Loucy (cell line): ENCODE measurements at regions not wholly inside any gene's neighbourhood (a gene's known extent, or its start where the extent isn't known, plus 50 kb on each side); places are given as distances from the start of the nearest gene placed in this dataset.
"Not testable (repeated sequence)": the region's sequence is repeated elsewhere in the genome, so short reads cannot be mapped to it uniquely, and the experiment has no call there.

Experiments
- H2AFZ ChIP-seq: fragments of 200-600 bp; sonication (generic); 2 replicates; pipeline ENCODE4 v1.6.0; 2016; ENCODE audit warnings: antibody characterized with exemption, mild to moderate bottlenecking, low read length, moderate library complexity
- H3F3A ChIP-seq: fragments of 200-600 bp; 2 replicates; pipeline ENCODE4 v1.6.0; 2016; ENCODE audit warnings: antibody characterized with exemption, low read depth, mild to moderate bottlenecking
- H3K27me3 ChIP-seq: fragments of 200-600 bp; sonication (generic); 2 replicates; pipeline ENCODE4 v1.6.1; 2014; ENCODE audit warnings: low read length, mild to moderate bottlenecking; ENCODE audit not compliant: insufficient read depth, poor library complexity, severe bottlenecking
- H3K36me3 ChIP-seq: fragments of 200-600 bp; sonication (generic); 2 replicates; pipeline ENCODE4 v1.6.1; 2016; ENCODE audit warnings: low read length; ENCODE audit not compliant: insufficient read depth
- H3K4me1 ChIP-seq: fragments of 200-600 bp; sonication (generic); 2 replicates; pipeline ENCODE4 v1.5.1; 2014; ENCODE audit warnings: low read length, mild to moderate bottlenecking; ENCODE audit not compliant: insufficient read depth, poor library complexity, severe bottlenecking
- H3K4me2 ChIP-seq: fragments of 200-600 bp; sonication (generic); 2 replicates; pipeline ENCODE4 v1.6.0; 2014; ENCODE audit warnings: antibody characterized with exemption, low read length, low read depth, mild to moderate bottlenecking; ENCODE audit not compliant: poor library complexity, severe bottlenecking
- H3K4me3 ChIP-seq: fragments of 200-600 bp; sonication (generic); 2 replicates; pipeline ENCODE4 v1.5.1; 2014; ENCODE audit warnings: low read length, mild to moderate bottlenecking, mixed read lengths; ENCODE audit not compliant: poor library complexity, severe bottlenecking
- H3K79me2 ChIP-seq: fragments of 200-600 bp; sonication (generic); 2 replicates; pipeline ENCODE4 v1.6.1; 2014; ENCODE audit warnings: low read length; ENCODE audit not compliant: insufficient read depth
- H3K9ac ChIP-seq: fragments of 200-600 bp; sonication (generic); 2 replicates; pipeline ENCODE4 v1.6.0; 2014; ENCODE audit warnings: mild to moderate bottlenecking, low read depth, low read length, moderate library complexity; ENCODE audit not compliant: poor library complexity, severe bottlenecking
- H3K9me2 ChIP-seq: fragments of 200-600 bp; sonication (generic); replicated peaks from 2 replicates; pipeline ENCODE4 v1.6.1; 2016; ENCODE audit warnings: low read depth, low read length, mixed read lengths
- H3K9me3 ChIP-seq: fragments of 200-600 bp; sonication (generic); 2 replicates; pipeline ENCODE4 v1.6.1; 2014; ENCODE audit warnings: mild to moderate bottlenecking, antibody characterized with exemption, low read length, low read depth; ENCODE audit not compliant: insufficient read depth
- H4K20me1 ChIP-seq: fragments of 200-600 bp; sonication (generic); 2 replicates; pipeline ENCODE4 v1.6.0; 2014; ENCODE audit warnings: antibody characterized with exemption, low read length, mild to moderate bottlenecking; ENCODE audit not compliant: insufficient read depth, poor library complexity, severe bottlenecking
- CTCF ChIP-seq: fragments of 200-600 bp; sonication (generic); conservative IDR thresholded peaks from 2 replicates; pipeline ENCODE4 v1.5.1; 2014; ENCODE audit warnings: mild to moderate bottlenecking, antibody characterized with exemption, low read length
- EZH2phosphoT487 ChIP-seq: fragments of 200-600 bp; IDR thresholded peaks from 2 replicates; pipeline ENCODE4 v1.6.1; 2018; ENCODE audit warnings: antibody characterized with exemption, mild to moderate bottlenecking, moderate library complexity, borderline replicate concordance

GRCh38 chr10:106025208-106025811, 1139.2 kb downstream of the SORCS1 start:
- Histone ChIP-seq H3K79me2 (no peaks in the 10 kb centered on the region), H3K4me3 (no peak overlapping the region), H3K9me3 (no peaks in the 10 kb centered on the region), H3K36me3 (no peaks in the 10 kb centered on the region), H3K4me1 (no peaks in the 10 kb centered on the region), H3K9me2 (no peaks in the 10 kb centered on the region), H3K4me2 (no peak overlapping the region), H3K27me3 (no peaks in the 10 kb centered on the region), H4K20me1 (no peaks in the 10 kb centered on the region), H3K9ac (no peak overlapping the region), H3F3A (no peaks in the 10 kb centered on the region), H2AFZ (no peak overlapping the region)
- TF ChIP-seq EZH2phosphoT487 (no peak), CTCF (no peak)

- no peaks in the 10 kb centered on the region for H3K79me2 ChIP-seq
- H3K36me3 ChIP-seq: no peaks in the 10 kb centered on the region
- H3K9me3 ChIP-seq: no peaks in the 10 kb centered on the region
- TF ChIP-seq EZH2phosphoT487 (no peak), CTCF (no peak)
- no peaks in the 10 kb centered on the region for H3K27me3 ChIP-seq
- no peak overlapping the region for H3K9ac ChIP-seq
- H3K4me1 ChIP-seq: no peaks in the 10 kb centered on the region
- H4K20me1 ChIP-seq: no peaks in the 10 kb centered on the region
- no peak overlapping the region for H2AFZ ChIP-seq
- no peaks in the 10 kb centered on the region for H3F3A ChIP-seq
- no peak overlapping the region for H3K4me2 ChIP-seq
- H3K4me3 ChIP-seq: no peak overlapping the region
- no peaks in the 10 kb centered on the region for H3K9me2 ChIP-seq
These were observed 1141.2 kb downstream of the SORCS1 start for GRCh38 chr10:106023329-106023728.

GRCh38 chr10:106019559-106019958, 1144.9 kb downstream of the SORCS1 start:
- H3K9me3 ChIP-seq, H3K9me2 ChIP-seq, H4K20me1 ChIP-seq, H3K27me3 ChIP-seq, H2AFZ ChIP-seq, H3F3A ChIP-seq, H3K4me2 ChIP-seq, H3K79me2 ChIP-seq, H3K4me3 ChIP-seq, H3K4me1 ChIP-seq, H3K36me3 ChIP-seq, H3K9ac ChIP-seq: not testable (repeated sequence)

- not testable (repeated sequence) for H3K9ac ChIP-seq, H3K36me3 ChIP-seq, H3K79me2 ChIP-seq, H3K4me3 ChIP-seq, H3K9me2 ChIP-seq, H4K20me1 ChIP-seq, H3K27me3 ChIP-seq, H3K9me3 ChIP-seq, H3F3A ChIP-seq, H3K4me1 ChIP-seq, H2AFZ ChIP-seq, H3K4me2 ChIP-seq
These were observed 1148.9 kb downstream of the SORCS1 start for GRCh38 chr10:106015369-106016199.
